ENCODE measurements at regions not wholly inside any gene's neighbourhood (a gene's known extent, or its start where the extent isn't known, plus 50 kb on each side); places are given as distances from the start of the nearest gene placed in this dataset.
"Not testable (repeated sequence)": the region's sequence is repeated elsewhere in the genome, so short reads cannot be mapped to it uniquely, and the experiment has no call there.

- no peak for DNase-seq (ENCODE audit: low read depth)
Measured at GRCh38 chr13:42398533-42398932, 126.6 kb downstream of the AKAP11 start.

- no peak for DNase-seq (ENCODE audit: low read depth)
Measured at GRCh38 chr13:42400188-42400833, 128.4 kb downstream of the AKAP11 start.

GRCh38 chr13:42401376-42401775, 129.4 kb downstream of the AKAP11 start:
- DNase-seq (ENCODE audit: low read depth): no peak

GRCh38 chr13:42405665-42406390, 133.9 kb downstream of the AKAP11 start:
- DNase-seq (ENCODE audit: low read depth): no peak

GRCh38 chr13:42409075-42409474, 137.1 kb downstream of the AKAP11 start:
- no peak for DNase-seq (ENCODE audit: low read depth)

- DNase-seq (ENCODE audit: low read depth): no peak
Measured at GRCh38 chr13:42409551-42409950, 137.6 kb downstream of the AKAP11 start.

GRCh38 chr13:42412812-42413483, 141.0 kb downstream of the AKAP11 start:
- no peak for DNase-seq (ENCODE audit: low read depth)

GRCh38 chr13:42413484-42413815, 141.5 kb downstream of the AKAP11 start:
- DNase-seq (ENCODE audit: low read depth): no peak

- DNase-seq (ENCODE audit: low read depth): no peak
Measured at GRCh38 chr13:42417626-42418025, 145.7 kb downstream of the AKAP11 start.

GRCh38 chr13:42418184-42418583, 146.2 kb downstream of the AKAP11 start:
- DNase-seq (ENCODE audit: low read depth): no peak

GRCh38 chr13:42420304-42420703, 148.4 kb downstream of the AKAP11 start:
- DNase-seq (ENCODE audit: low read depth): no peak

GRCh38 chr13:42422681-42423080, 150.7 kb downstream of the AKAP11 start:
- no peak for DNase-seq (ENCODE audit: low read depth)

- DNase-seq (ENCODE audit: low read depth): no peak
Measured at GRCh38 chr13:42424182-42424581, 149.8 kb upstream of the TNFSF11 start.

- DNase-seq (ENCODE audit: low read depth): no peak
Measured at GRCh38 chr13:42445354-42445753, 128.6 kb upstream of the TNFSF11 start.

GRCh38 chr13:42446597-42446996, 127.4 kb upstream of the TNFSF11 start:
- DNase-seq (ENCODE audit: low read depth): not testable (repeated sequence)

- DNase-seq (ENCODE audit: low read depth): no peak
Measured at GRCh38 chr13:42453091-42453645, 120.8 kb upstream of the TNFSF11 start.

- DNase-seq (ENCODE audit: low read depth): no peak
Measured at GRCh38 chr13:42454749-42455148, 119.2 kb upstream of the TNFSF11 start.

GRCh38 chr13:42458193-42458592, 115.8 kb upstream of the TNFSF11 start:
- no peak for DNase-seq (ENCODE audit: low read depth)

GRCh38 chr13:42466123-42466522, 107.8 kb upstream of the TNFSF11 start:
- no peak for DNase-seq (ENCODE audit: low read depth)

- DNase-seq (ENCODE audit: low read depth): no peak
Measured at GRCh38 chr13:42466609-42467008, 107.3 kb upstream of the TNFSF11 start.

- DNase-seq (ENCODE audit: low read depth): no peak
Measured at GRCh38 chr13:42474954-42475353, 99.0 kb upstream of the TNFSF11 start.

- DNase-seq (ENCODE audit: low read depth): no peak
Measured at GRCh38 chr13:42477596-42478190, 96.3 kb upstream of the TNFSF11 start.
